GM19240 (cell line): ENCODE measurements at regions not wholly inside any gene's neighbourhood (a gene's known extent, or its start where the extent isn't known, plus 50 kb on each side); places are given as distances from the start of the nearest gene placed in this dataset.

Experiments
- DNase-seq: peaks from one replicate; pipeline ENCODE4 v3.0.0; 2011; ENCODE audit warnings: low spot score; ENCODE audit not compliant: insufficient read length

DNA sequence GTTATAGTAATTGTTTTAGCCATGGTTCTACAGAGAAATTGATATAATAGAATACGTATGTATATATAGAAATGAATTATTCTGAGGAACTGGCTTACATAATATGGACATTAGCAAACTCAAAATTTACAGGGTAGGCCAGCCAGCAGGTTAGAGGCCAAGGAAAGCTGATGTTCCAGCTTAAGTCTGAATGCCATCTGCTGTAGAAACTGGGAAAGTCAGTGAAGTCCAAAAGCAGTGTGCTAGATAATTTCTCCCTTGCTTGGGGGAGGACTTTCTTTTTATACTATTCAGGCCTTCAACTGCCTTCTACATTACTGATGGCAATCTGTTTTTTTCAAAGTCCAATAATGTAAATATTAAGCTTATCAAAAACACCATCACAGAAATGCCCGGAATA, 1174.7 kb downstream of the ZPLD1 start:
- DNase-seq = no peak

DNA sequence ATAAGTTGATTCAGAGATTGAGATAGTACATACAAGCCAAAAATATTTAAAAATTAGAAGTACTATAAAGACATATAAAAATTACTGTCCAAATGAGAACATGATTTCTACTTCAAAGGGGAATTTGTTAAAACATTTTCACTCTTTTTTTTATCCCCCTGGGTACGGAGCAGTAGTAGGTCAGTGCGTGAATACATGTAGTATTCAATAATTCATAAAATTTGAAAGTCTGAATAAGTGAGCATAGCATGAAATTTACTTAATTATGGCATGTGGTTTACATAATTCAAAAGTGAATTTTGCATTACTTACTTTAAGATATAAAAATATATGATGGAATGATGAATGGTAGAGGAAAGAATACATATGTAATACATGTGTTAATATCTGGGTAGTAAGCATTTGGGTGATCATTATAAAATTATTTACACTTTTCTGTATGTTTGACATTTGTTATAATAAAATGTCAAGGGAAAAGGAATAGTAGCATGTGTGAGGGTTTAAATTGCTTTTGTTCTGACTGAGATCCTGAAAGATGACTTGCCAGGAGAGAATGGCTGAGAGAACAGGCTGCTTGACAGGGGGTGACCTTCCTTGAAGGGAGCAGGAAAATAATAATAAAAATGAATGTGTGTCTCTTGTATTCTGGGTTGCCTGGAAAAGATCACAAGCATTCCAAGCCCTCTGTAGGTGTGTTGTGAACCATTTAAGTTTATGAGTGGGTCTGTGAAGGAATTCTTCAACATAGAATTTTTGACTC, 1178.8 kb downstream of the ZPLD1 start:
- no peak for DNase-seq

DNA sequence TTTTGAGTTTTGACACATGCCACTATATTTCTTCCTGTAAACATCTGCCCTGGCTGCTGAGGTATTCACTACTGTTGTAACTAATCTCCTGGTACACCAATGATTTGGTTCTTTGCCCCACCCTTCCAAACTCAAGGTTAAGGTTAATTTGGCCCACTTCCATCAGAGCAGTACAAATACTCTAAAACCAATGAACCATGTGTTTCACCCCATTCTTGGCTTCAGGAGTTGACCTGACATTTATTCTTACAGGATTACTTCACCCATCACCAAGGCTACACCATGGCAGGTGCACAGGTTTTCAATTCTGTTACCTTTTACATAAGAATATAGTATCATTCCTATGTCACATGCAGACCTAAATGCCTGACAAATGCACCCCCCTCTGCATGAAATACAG, 1179.9 kb downstream of the ZPLD1 start:
- no peak for DNase-seq

DNA sequence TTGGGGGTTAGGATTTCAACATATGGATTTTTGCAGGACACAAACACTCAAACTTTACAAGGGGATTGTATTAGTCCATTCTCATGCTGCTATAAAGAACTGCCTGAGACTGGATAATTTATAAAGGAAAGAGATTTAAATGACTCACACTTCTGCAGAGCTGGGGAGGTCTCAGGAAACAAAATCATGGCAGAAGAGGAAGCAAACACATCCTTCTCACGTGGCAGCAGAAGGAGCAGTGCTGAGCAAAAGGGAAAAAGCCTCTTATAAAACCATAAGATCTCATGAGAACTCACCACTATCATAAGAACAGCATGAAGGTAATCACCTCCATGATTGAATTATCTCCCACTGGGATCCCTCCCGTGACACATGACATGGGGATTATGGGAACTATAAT, 1183.1 kb downstream of the ZPLD1 start:
- DNase-seq = no peak

DNA sequence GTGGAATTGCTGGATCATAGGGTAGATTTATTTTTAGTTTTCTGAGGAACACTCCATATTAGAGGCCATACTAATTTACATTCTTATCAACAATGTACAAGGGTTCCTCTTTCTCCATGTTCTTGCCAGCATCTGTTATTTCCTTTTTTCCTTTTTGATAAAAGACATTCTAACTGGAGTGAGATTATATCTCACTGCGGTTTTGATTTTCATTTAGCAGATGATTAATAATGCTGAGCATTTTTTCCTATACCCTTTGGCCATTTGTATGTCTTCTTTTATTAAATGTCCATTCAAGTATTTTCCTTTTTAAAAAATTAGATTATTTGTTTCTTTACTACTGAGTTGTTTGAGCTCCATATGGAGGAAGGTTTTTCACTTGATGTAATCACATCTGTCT, 1189.5 kb downstream of the ZPLD1 start:
- DNase-seq = no peak

DNA sequence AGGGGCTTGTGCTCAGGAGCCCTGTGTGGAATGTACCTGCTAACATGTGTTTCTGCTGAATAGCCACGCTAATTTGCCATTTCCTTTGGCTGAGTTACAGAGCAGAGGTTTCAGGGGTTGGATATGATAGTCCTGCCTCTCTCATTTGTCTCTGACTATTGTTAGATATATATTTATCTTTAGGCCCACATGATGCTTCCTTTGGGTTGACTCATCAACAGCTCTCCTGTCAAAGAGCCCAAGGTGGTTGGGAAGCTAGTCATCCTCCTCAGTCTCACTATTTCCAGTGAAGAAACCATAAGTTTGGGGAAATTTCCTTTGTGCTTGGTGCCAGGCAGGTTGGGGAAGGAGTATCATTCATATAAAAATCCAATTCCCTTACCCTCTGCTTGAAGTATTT, 1194.6 kb downstream of the ZPLD1 start:
- DNase-seq = no peak

DNA sequence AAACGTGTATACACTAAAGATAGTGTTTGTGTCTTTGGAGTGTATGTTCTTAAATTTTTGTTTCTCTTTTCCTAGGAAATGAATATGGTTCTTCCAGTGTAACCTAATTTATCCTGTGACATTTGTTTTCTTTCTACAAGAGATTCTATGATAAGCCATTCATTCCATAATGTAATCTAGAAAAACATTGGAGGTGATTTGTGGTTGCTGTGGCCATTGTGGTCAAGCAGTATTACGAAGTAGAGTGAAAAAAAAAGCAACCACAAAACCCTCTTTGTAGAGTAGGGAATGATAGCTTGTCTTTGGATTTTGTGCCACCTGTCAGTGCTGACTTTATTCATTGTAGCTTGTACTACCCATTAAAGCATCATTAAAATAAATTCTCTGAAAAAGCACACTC, 1209.6 kb downstream of the ZPLD1 start:
- no peak for DNase-seq

DNA sequence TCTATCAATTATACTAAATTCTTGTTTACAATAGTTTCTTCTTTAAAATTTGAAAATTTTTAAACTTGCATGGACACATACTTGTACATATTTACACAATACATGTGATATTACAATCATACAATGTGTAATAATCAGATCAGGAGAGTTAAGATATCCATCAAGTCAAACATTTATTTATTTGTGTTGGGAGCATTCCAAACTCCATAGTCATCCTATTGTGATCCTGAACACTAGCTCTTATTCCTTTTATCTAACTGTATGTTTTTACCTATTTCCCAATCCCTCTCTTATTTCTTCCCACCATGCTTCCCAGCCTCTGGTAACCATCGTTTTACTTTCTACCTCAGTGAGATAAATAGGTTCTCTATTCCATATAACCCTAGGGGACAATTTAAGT, 1219.2 kb downstream of the ZPLD1 start:
- no peak for DNase-seq

DNA sequence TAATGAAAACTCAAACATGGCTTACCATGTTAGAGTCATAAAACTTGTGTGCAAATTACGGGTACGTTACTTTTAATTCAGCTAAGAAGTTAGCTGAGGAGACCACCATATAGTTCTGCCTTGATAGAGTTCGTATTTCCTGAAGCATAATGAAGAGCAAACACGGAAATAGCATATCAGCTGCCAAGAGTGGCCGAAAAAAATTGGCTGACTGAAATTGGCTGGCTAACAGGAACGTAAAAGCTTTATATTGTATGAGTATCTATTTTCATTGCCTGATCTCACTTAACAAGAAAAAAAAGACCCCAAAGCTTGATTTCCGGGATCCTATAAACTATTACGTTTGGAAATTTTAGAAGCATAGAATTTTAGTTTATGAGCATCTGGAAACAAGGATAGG, 1222.9 kb downstream of the ZPLD1 start:
- no peak for DNase-seq

DNA sequence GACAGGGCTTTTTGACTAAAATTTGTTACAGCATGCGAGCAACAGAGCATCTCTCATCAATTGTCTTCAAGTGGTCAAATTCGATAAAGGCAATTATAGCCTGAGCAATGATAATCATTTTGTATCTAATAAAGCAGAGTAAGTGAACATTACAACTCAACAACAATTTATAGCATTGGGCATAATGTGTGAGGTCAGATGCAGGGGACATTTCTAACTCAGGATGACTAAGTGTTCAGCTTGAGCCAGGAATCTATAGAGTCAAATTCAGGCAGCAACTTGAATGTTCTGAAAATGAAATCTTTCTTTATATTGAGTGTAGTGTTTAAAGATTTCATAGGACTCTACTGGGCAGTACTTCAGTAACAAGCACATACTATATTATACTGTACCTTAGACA, 1226.0 kb downstream of the ZPLD1 start:
- no peak for DNase-seq

DNA sequence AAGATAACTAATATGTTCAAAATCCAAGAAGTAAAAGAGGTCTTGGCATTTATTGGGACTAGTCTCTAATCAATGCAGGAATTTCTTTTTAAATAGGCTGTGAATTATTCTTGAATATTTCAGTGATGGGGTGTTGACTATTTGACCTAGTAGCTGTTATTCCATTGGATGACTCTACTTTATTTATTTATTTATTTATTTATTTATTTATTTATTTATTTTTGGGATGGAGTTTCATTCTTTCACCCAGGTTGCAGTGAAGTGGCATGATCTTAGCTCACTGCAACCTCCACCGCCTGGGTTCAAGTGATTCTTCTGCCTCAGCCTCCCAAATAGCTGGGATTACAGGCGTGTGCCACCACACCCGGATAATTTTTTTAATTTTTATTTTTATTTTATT, 1227.8 kb downstream of the ZPLD1 start:
- no peak for DNase-seq

DNA sequence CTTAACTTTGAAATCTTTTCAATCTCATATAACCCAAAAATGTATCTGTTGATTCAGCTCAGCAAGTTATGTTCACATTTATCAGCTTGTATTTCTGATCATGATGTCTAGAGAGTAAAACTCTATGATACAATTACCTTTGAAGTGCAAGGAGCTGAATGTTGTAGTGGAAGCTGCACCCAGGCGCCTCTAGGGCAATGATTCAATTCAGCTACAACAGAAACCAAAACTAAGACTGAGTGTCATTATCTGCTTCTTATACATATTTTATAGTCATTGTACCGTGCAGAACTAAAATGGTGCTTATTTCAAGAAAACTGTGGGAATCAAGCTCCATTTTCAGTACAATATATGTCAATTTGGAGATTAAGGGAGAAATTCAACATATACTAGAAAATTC, 1237.5 kb downstream of the ZPLD1 start:
- DNase-seq = no peak

DNA sequence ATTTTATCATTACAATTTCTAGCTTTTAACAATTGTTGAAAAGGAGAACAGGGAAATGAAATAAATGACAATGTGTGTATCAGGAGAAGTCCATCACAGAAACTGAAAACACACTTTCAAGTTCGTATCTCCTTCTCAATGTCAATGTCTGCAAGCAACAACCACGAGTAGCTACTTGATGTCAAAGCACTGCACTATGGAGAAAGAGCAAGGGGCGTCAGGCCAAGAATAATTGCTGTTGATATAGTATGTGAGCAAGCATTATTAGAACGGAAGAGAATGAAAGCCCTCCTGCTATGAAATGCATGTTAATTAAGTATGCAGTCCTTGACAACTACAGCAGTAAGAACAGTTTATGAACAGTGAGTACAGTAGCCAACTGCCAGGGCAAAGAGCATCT, 1250.1 kb downstream of the ZPLD1 start:
- no peak for DNase-seq

DNA sequence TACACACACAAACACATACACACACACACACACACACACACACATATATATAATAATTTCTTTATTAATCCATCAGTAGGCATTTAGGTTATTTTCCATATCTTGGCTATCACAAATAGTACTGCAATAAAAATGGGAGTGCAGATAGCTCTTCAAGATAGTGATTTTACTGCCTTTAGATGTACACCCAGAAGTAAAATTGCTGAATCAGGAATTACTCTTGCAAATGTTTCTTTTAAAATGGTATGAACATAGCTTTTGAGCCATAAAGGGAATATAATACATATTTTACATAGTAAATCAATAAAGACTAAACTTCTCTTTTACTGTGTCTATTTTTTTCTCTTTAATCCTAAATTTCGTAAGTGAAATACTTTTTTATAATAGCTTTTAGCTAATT, 1251.1 kb downstream of the ZPLD1 start:
- no peak for DNase-seq

DNA sequence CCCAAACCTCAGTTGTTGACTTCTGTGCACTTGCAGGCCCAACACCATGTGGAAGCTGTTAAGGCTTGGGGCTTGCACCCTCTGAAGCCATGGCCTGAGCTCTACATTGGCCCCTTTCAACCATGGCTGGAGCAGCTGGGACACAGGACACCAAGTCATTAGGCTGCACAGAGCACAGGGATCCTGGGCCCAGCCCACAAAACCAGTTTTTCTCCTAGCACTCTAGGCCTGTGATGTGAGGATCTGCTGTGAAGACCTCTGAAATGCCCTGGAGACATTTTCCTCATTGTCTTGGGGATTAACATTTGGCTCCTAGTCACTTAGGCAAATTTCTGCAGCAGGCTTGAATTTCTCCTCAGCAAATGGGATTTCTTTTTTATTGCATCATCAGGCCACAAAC, 1255.7 kb downstream of the ZPLD1 start:
- DNase-seq = no peak

DNA sequence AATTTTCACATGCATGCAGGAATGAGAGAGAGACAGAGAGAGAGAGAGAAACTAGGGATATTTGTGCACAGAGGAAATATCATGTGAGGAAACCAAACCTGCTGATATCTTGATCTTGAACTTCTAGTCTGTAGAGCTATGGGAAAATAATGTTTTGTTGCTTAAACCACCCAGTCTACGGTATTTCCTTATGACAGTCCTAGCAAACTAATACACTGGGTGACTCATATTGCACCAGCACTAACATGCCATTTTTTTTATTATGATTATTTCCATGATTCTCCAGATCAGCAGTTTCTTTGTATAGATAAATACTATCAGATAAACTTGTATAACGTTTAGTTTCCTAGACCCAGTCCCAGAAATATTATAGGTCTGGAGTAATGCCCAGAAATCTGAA, 1259.0 kb downstream of the ZPLD1 start:
- no peak for DNase-seq

DNA sequence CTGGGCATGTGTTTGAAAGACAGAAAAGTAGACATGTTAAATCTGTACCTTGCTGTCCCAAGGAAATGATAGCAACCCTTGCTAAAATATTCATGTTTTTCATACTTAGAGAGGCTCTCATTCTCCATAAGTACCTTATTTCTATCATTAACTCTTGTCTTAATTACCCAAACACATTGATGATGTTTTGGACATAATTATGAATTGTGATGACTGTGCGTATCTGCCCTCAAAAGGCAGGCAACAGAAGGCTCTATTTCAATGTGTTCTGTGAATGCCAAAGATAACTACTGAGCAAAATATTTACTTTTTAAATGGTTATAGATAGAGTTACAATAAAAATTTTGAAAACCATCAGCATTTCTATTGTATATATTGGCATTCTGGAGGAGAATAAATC, 1263.8 kb downstream of the ZPLD1 start:
- DNase-seq = no peak

DNA sequence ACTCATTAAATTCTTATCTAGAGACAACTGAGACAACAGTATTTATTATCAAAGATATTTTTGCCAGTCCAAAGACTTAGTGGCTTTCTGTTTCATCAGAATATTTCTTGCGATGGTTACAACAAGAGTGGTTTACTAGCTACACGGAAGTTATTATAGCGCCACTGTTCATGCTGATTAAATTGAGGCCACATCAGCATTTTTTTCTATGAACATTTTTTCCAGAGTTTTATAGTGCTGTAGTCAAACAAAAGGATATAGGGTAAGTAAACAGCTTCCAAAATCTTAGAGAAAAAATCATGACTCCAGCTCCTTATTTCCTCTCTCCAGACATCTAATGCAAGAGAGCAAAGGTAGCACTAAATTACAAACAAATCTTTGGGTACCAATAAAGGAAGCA, 1264.4 kb downstream of the ZPLD1 start:
- DNase-seq = no peak

DNA sequence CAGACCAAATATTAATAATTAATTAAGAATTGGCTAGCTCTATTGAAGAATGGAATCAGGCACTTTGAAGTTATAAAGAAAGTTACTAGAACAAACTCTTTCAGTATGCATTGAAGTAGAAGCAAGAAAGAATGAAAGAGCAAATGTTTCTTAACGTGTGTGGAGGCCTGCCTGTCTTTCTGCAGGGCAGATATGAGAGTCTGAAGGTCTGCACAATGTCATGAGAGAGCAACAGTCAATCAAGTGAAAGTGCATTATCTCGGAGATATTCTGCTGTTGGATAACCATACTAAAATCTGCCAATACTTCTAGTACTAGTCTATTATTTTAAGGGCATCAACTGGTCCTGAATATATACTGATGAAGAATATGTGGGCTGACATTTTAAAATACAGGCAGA, 1270.8 kb downstream of the ZPLD1 start:
- DNase-seq = no peak

DNA sequence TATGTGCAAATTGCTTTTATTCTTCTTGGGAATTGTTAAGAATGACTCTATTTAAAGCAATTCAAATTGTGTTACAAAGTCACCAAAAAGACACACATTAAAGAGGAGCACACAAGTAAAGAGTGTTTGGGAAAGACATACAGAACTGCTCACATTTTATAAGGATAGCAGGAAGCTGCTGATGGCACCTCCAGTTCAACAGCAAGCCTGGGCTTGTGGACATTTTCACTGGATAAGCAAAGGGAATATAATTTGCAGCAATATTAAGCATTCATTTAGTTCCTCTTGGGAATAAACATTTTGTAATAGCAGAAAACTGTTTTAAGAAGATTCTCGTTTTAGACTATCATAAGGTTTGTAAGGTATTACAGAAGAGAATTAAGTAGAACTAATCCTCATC, 1271.9 kb downstream of the ZPLD1 start:
- no peak for DNase-seq

DNA sequence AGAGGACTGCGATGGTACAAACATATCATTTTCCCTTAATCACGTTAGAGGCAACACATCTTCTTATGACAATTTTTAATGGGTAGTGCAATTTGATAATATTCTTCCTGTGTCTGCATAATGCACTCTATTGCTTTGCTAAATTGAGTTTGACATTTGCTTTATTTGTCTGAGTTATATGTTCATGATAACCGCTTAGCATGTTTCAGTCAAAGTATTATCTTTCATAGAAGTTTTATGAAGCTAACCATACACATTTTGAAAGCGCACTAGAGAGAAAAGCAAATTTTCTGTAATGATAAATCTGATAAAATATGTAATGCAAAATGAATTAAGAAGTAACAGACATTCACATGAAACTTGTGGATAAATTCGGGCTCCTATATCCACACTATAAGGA, 1276.9 kb downstream of the ZPLD1 start:
- DNase-seq = no peak

DNA sequence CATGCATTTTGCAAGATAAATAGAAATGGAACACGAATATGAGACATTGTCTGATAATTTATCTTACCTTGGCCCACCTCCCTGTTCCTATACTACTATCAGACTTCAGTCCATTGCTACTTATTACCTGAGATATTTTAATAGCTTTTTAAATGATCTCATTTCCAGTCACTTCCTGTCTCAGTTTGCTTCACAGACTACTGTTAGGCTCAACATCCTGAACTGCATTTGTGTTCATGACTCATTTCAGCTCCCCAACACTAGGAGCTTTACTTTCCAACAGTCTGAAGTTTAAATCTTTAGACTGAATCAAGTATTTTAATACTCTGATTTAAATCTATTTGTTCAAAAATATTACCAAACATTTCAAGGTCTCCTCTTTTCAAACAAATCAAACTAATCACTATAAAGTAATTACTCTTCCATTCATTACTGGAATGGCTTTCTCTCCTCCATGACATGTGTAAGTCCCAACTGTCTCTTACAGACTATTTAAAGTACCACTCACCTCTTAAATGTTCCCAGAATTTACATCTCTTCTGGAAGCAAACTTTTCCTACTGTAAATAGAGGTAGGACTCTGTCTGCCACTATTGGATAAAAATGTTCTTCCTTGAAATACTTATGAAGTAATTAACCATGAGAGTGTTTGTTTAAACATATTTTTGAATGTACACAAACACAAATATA, 1277.6 kb downstream of the ZPLD1 start:
- no peak for DNase-seq

DNA sequence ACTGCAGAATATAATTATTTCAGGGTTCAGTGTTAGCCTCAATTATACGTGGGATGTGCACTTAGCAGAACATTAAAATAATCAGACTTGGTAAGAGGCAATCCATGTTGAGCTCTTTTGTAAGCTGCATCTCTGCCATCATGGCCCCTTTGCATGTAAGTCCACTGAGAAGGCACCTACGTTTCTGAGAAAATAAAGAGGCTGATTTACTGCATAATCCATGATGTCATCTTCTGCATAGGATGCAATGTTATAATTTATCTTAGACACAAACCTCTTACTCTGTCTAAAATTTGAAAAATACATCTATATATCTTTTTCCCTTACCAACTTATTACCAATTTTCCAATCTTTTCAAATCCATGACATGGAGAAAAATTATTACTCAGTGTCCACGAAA, 1294.7 kb downstream of the ZPLD1 start:
- DNase-seq = no peak
